ENCODE measurements at regions not wholly inside any gene's neighbourhood (a gene's known extent, or its start where the extent isn't known, plus 50 kb on each side); places are given as distances from the start of the nearest gene placed in this dataset.

DNA sequence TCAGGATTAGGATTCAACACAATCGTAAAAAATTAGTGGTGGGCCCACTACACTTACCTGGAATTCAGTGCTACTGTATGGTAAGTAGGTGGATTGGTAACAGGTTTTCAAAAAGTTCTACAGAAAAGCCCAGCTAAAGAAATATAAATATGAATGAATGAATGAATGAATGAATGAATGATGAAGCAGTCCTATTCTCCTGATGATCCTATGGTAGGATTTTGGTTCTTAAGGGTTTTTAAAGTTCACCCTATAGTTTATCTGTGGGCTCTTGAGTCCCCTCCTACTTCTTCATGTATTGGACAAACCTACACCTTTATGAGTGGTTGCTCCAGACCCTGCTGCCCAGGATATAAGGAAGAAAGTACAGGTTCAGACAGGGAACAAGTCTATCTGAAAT lies 89.5 kb upstream of the HEY2 start:
- TF ChIP-seq, protein P1, sequence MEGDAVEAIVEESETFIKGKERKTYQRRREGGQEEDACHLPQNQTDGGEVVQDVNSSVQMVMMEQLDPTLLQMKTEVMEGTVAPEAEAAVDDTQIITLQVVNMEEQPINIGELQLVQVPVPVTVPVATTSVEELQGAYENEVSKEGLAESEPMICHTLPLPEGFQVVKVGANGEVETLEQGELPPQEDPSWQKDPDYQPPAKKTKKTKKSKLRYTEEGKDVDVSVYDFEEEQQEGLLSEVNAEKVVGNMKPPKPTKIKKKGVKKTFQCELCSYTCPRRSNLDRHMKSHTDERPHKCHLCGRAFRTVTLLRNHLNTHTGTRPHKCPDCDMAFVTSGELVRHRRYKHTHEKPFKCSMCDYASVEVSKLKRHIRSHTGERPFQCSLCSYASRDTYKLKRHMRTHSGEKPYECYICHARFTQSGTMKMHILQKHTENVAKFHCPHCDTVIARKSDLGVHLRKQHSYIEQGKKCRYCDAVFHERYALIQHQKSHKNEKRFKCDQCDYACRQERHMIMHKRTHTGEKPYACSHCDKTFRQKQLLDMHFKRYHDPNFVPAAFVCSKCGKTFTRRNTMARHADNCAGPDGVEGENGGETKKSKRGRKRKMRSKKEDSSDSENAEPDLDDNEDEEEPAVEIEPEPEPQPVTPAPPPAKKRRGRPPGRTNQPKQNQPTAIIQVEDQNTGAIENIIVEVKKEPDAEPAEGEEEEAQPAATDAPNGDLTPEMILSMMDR (IDR thresholded peaks at IDR 0.05), result no peak
- TF ChIP-seq POLR2A (IDR thresholded peaks at IDR 0.05), result no peak
